Brain microvascular endothelial cell (primary cell): ENCODE measurements at regions not wholly inside any gene's neighbourhood (a gene's known extent, or its start where the extent isn't known, plus 50 kb on each side); places are given as distances from the start of the nearest gene placed in this dataset.
A peak's percentile ranks its signal among the peaks of the same experiment; 100 is the strongest.

Source experiments
- DNase-seq: peaks from one replicate; pipeline ENCODE4 v3.0.0-alpha.2; 2020
- H3K27ac ChIP-seq: fragments of 250-450 bp; sonication (Bioruptor Pico); 2 replicates; pipeline ENCODE4 v1.5.1; 2020; ENCODE audit warnings: mild to moderate bottlenecking, moderate library complexity
- H3K27me3 ChIP-seq: fragments of 250-450 bp; sonication (Bioruptor Pico); replicated peaks from 2 replicates; pipeline ENCODE4 v1.5.1; 2020; ENCODE audit warnings: mild to moderate bottlenecking
- H3K36me3 ChIP-seq: fragments of 250-450 bp; sonication (Bioruptor Pico); replicated peaks from 2 replicates; pipeline ENCODE4 v1.5.1; 2020; ENCODE audit warnings: mild to moderate bottlenecking
- H3K4me3 ChIP-seq: 2 replicates; pipeline ENCODE4 v1.5.1; 2011; ENCODE audit warnings: low read depth, mild to moderate bottlenecking, control low read depth, low read length, moderate library complexity
- in situ Hi-C: cut with HindIII; loops from 2 replicates; pipeline ENCODE4 v1.10.0; 2017; ENCODE audit warnings: low sequenced_read_pairs, low pct_ligation_motif_present
- TF ChIP-seq, protein P1 (sequence below): IDR thresholded peaks from 2 replicates; pipeline ENCODE4 v1.5.1; 2011; ENCODE audit warnings: low read depth, mild to moderate bottlenecking, moderate library complexity, low read length, control low read depth, inconsistent platforms; ENCODE audit errors: missing control alignments

DNA sequence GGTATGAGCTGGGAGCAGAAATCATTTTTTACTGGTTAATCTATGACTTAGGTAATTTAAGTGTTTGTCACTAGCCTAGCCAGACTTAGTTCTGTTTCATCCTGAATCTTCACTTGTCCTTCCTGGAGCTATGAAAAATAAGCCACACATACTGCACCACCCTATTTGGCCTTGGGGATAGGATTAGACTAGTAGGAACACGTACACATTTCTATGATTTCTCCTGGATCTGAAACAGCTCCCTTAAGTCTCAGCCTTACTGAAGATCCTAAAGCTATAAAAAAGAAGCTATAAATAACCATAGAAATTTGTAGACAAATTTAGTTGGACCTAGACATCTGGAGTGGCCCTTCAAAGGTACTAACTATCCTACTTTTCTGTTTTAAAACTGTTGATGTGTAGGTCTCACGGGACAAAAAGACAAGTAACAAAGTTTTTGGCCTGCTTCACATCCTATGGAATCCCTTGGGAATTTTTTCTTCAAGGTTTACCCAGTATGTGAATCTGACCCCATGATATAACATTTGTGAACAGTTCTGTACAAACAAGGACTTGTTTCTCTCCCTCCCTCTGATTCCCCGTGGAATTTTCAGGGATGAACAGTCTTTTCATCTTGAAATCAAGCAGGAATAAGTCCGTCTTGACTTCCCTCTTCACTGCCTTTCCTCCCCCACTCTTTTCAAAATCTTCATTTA is 275.0 kb downstream of the FAM76B start:
- in situ Hi-C loops: no loop called here
- DNase-seq: no peak
- Histone ChIP-seq H3K27ac (no peak overlapping the region), H3K4me3 (no peak overlapping the region), H3K27me3 (no peaks in the 10 kb centered on the region), H3K36me3 (no peaks in the 10 kb centered on the region)
- TF ChIP-seq, protein P1, sequence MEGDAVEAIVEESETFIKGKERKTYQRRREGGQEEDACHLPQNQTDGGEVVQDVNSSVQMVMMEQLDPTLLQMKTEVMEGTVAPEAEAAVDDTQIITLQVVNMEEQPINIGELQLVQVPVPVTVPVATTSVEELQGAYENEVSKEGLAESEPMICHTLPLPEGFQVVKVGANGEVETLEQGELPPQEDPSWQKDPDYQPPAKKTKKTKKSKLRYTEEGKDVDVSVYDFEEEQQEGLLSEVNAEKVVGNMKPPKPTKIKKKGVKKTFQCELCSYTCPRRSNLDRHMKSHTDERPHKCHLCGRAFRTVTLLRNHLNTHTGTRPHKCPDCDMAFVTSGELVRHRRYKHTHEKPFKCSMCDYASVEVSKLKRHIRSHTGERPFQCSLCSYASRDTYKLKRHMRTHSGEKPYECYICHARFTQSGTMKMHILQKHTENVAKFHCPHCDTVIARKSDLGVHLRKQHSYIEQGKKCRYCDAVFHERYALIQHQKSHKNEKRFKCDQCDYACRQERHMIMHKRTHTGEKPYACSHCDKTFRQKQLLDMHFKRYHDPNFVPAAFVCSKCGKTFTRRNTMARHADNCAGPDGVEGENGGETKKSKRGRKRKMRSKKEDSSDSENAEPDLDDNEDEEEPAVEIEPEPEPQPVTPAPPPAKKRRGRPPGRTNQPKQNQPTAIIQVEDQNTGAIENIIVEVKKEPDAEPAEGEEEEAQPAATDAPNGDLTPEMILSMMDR: no peak

DNA sequence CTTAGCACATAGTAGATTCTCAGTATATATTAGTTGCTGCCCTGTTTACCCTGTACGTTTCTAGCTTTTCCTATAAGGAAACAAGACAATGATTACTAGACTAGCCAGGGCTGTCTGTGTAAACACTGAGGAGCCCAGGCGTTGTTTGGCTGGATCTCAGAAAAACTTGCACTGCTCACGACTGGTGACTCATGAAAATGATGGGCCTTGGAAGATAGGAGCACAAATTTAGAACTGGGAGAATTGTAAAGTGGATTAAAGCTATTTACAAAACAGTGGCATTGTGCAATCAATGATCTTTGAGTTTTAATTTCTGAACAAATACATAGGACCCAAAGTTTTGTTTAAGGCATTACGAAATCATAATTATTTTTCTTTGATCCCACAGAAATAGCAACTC is 276.9 kb downstream of the FAM76B start:
- in situ Hi-C loops: no loop called here
- Histone ChIP-seq H3K27me3 (no peaks in the 10 kb centered on the region), H3K36me3 (no peaks in the 10 kb centered on the region), H3K4me3 (no peak overlapping the region), H3K27ac (peak overlapping the region; percentile 77)
- DNase-seq: peak; percentile 93
- TF ChIP-seq, protein P1: no peak

DNA sequence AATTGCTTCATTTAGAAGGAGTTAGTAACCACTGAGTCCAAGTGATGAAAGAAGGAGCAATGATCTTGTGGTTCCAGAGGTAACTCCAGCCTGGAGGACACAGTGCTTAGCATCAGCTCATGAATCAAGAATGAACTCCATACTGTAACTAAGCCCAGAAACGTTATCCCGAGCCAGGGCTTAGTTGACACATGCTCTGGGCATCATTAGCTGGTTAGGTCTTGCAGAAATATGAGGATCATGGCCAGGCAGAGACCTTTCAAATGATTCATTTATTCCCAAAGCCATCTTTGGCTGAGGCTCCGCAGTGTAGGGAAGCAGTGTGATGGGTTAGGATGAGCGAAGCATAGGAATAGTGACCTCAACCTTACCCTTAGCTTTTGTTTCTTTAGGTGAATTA is 277.4 kb downstream of the FAM76B start:
- Histone ChIP-seq H3K4me3 (no peak overlapping the region), H3K36me3 (no peaks in the 10 kb centered on the region), H3K27ac (peak overlapping the region; percentile 77), H3K27me3 (no peaks in the 10 kb centered on the region)
- DNase-seq: peak; percentile 61
- TF ChIP-seq, protein P1: no peak
- in situ Hi-C loops: no loop called here

DNA sequence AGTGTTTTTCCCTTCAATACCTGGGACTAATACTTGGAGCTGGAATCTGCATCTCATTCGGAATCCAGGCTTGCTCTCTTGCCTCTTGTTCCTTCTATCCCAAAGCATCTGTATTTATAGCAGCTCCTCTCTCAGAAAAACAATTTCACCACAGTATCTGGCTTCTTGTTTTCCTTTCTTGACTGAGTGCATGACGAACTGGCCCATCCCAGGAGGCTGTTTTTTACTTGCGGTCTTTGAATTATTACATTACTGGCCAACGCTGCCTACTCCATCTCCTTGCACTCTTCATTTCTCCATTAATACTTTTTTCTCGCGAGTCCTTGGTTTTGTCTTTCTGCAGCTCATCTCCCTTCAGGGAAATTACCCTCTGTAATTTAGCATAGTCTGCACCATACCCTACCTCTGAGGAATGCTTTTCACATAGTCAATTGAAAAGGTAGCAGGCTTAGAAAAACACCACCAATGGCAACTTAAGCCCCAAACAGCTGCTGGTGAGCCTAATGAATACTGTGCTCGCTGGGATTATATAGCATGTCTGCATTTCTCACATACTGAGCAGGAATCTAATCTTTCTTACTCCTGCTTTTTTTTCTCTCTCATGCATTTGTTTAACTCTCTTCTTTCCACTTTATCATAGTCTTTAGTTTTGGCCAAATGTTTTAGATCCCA is 277.4 kb upstream of the SESN3 start:
- TF ChIP-seq, protein P1: no peak
- peaks cover 7% of the 10 kb centered on the region for H3K27me3 ChIP-seq
- no peak overlapping the region for H3K27ac ChIP-seq
- peak; percentile 65 for DNase-seq
- in situ Hi-C loops: no loop called here
- H3K36me3 ChIP-seq: no peaks in the 10 kb centered on the region
- H3K4me3 ChIP-seq: no peak overlapping the region

DNA sequence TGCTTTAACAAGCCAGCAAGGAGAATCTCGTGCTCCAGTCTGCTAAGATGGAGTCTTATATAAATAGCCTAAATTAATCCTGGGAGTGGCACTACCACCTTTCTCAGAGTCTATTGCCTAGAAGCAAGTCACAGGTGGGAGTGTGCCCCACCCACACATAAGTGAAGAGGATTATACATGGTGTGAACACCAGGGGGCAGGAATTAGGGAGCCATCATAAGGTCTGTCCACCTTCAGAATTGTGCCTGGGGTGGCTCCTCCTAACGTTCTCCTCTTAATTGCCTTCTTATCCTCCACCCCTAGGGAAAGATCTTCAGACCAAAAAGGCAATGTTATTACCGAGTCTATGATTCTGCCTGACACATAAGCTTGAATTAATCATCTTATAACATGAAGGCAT is 276.8 kb upstream of the SESN3 start:
- Histone ChIP-seq H3K36me3 (no peaks in the 10 kb centered on the region), H3K27me3 (peaks cover 8% of the 10 kb centered on the region), H3K4me3 (no peak overlapping the region), H3K27ac (no peak overlapping the region)
- no peak for DNase-seq
- in situ Hi-C loops: no loop called here
- TF ChIP-seq, protein P1: peak; percentile 24

DNA sequence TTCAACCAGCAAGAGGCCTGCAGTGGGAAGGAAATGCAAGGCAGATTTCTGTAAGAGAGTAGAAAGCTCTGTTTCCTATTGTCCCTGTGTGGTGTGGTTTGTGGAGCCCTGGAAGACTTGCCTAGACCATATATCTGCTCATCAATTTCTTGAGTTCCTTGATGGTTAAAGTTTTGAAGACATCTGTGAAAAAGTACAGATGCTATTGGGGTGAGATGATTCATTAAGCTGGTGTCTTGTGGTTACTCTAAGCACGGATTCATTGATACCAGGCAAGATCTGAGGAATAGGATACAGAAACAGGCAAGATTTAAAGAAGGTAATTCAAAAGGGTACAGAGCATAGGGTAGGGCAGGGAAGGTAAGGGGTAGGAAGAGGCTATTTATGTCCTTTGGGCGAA is 275.8 kb upstream of the SESN3 start:
- DNase-seq: no peak

More for the DNA sequence above, 275.8 kb upstream of the SESN3 start:
- in situ Hi-C loops: no loop called here
- Histone ChIP-seq H3K27ac (no peak overlapping the region), H3K4me3 (no peak overlapping the region), H3K36me3 (no peaks in the 10 kb centered on the region), H3K27me3 (peaks cover 8% of the 10 kb centered on the region)
- TF ChIP-seq, protein P1: no peak
